Neural progenitor cell (in vitro differentiated cells): ENCODE measurements at regions not wholly inside any gene's neighbourhood (a gene's known extent, or its start where the extent isn't known, plus 50 kb on each side); places are given as distances from the start of the nearest gene placed in this dataset.

Experiments used
- DNase-seq: peaks from one replicate; pipeline ENCODE4 v3.0.0-alpha.2; 2016; ENCODE audit warnings: low spot score
- H2AFZ ChIP-seq: fragments of 200-600 bp; sonication (generic); replicated peaks from 2 replicates; pipeline ENCODE4 v1.6.1; 2016; ENCODE audit warnings: antibody characterized with exemption
- H3F3A ChIP-seq: fragments of 200-600 bp; sonication (generic); 2 replicates; pipeline ENCODE4 v1.6.1; 2016; ENCODE audit warnings: antibody characterized with exemption, low read depth
- H3K27ac ChIP-seq: fragments of 200-600 bp; sonication (generic); 2 replicates; pipeline ENCODE4 v1.5.1; 2016; ENCODE audit warnings: mild to moderate bottlenecking
- H3K27me3 ChIP-seq: fragments of 200-600 bp; sonication (generic); 2 replicates; pipeline ENCODE4 v1.6.1; 2016; ENCODE audit warnings: mild to moderate bottlenecking, moderate library complexity
- H3K36me3 ChIP-seq: fragments of 200-600 bp; sonication (generic); 2 replicates; pipeline ENCODE4 v1.5.1; 2016
- H3K4me1 ChIP-seq: fragments of 200-600 bp; sonication (generic); 2 replicates; pipeline ENCODE4 v1.6.1; 2016; ENCODE audit warnings: mixed run types
- H3K4me2 ChIP-seq: fragments of 200-600 bp; sonication (generic); 2 replicates; pipeline ENCODE4 v1.6.1; 2016
- H3K4me3 ChIP-seq: fragments of 200-600 bp; sonication (generic); 2 replicates; pipeline ENCODE4 v1.5.1; 2016
- H3K79me2 ChIP-seq: fragments of 200-600 bp; sonication (generic); 2 replicates; pipeline ENCODE4 v1.6.1; 2016; ENCODE audit warnings: low read depth
- H3K9ac ChIP-seq: fragments of 200-600 bp; sonication (generic); 2 replicates; pipeline ENCODE4 v1.6.1; 2016
- H3K9me3 ChIP-seq: fragments of 200-600 bp; sonication (generic); 2 replicates; pipeline ENCODE4 v1.5.1; 2016; ENCODE audit warnings: low read depth
- H4K20me1 ChIP-seq: fragments of 200-600 bp; sonication (generic); 2 replicates; pipeline ENCODE4 v1.6.1; 2016; ENCODE audit warnings: low read depth
- H3K27ac Mint-ChIP-seq: 3 replicates; pipeline ENCODE4 v1.8.0; 2021; ENCODE audit warnings: mixed read lengths
- H3K27me3 Mint-ChIP-seq: 2 replicates; pipeline ENCODE4 v1.8.0; 2022; ENCODE audit warnings: low read depth, mild to moderate bottlenecking, inconsistent platforms, moderate library complexity, mixed read lengths; ENCODE audit not compliant: insufficient read depth
- H3K36me3 Mint-ChIP-seq: 3 replicates; pipeline ENCODE4 v1.8.0; 2021; ENCODE audit warnings: mixed read lengths
- H3K4me1 Mint-ChIP-seq: 3 replicates; pipeline ENCODE4 v1.8.0; 2021; ENCODE audit warnings: mixed read lengths
- H3K4me3 Mint-ChIP-seq: 3 replicates; pipeline ENCODE4 v1.8.0; 2021; ENCODE audit warnings: mild to moderate bottlenecking, moderate library complexity, mixed read lengths
- H3K9me3 Mint-ChIP-seq: 3 replicates; pipeline ENCODE4 v1.8.0; 2020; ENCODE audit warnings: mixed read lengths
- CTCF ChIP-seq: fragments of 200-600 bp; sonication (generic); IDR thresholded peaks from 2 replicates; pipeline ENCODE4 v1.5.1; 2017; ENCODE audit warnings: antibody characterized with exemption, mild to moderate bottlenecking
- EZH2 ChIP-seq: fragments of 200-600 bp; sonication (generic); IDR thresholded peaks from 2 replicates; pipeline ENCODE4 v1.6.1; 2017; ENCODE audit warnings: antibody characterized with exemption, mild to moderate bottlenecking, moderate library complexity
- EZH2phosphoT487 ChIP-seq: fragments of 200-600 bp; sonication (generic); IDR thresholded peaks from 2 replicates; pipeline ENCODE4 v1.6.1; 2017; ENCODE audit warnings: antibody characterized with exemption

DNA sequence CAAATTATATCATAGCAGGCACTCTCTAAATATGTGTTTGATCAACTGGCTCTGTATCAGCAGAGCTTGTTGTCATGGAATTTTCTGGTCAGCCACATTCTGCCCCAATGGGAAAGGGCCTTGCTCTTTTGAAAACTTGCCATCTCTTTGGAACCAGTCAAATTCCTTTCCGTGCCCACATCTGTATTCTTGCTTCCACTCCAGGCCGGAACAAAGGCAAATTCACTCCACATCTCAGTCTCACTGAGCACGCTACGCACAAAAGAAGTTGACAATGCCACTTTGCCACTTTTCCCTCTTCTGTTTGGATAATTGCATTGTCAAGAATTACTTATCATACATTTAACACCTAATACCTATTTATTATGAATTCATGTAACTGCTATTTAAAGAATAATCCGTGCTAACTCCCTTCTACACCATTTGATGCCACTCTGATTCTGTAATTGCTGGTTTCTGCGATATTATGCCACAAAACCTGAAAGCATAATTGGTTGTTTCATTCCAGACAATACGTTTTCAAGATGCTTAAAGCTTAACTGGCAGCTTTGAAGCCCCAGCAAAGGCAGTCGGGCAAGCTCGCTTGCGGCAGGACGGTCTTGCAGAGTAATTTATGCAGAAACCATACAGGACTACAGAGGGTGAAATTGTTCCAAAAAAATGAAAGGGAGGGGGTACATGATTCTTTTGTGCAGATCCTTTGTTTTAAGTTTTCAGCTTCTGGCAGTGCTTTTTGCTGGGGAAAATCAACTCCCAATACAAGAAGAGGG lies 277.7 kb downstream of the MSX2 start:
- no peak overlapping the region for H3K27ac Mint-ChIP-seq
- H3K27me3 ChIP-seq, result no peaks in the 10 kb centered on the region
- no peak overlapping the region for H3K4me3 Mint-ChIP-seq
- H3K79me2 ChIP-seq, result no peaks in the 10 kb centered on the region
- H3K36me3 ChIP-seq, result no peaks in the 10 kb centered on the region
- no peak for DNase-seq
- H3K9me3 ChIP-seq, result no peaks in the 10 kb centered on the region
- TF ChIP-seq EZH2phosphoT487 (no peak), CTCF (no peak)
- peaks cover 15% of the 10 kb centered on the region for H3K4me1 Mint-ChIP-seq
- H3K9me3 Mint-ChIP-seq, result peaks cover 6% of the 10 kb centered on the region
- no peaks in the 10 kb centered on the region for H3F3A ChIP-seq
- no peak overlapping the region for H3K4me2 ChIP-seq
- H3K27ac ChIP-seq, result no peak overlapping the region
- H3K36me3 Mint-ChIP-seq, result no peaks in the 10 kb centered on the region
- no peak overlapping the region for H2AFZ ChIP-seq
- peaks cover 14% of the 10 kb centered on the region for H3K27me3 Mint-ChIP-seq
- H3K4me3 ChIP-seq, result no peak overlapping the region
- peaks cover 8% of the 10 kb centered on the region for H3K4me1 ChIP-seq
- no peaks in the 10 kb centered on the region for H4K20me1 ChIP-seq
- H3K9ac ChIP-seq, result no peak overlapping the region

- no peaks in the 10 kb centered on the region for H4K20me1 ChIP-seq
- no peaks in the 10 kb centered on the region for H3F3A ChIP-seq
- no peak overlapping the region for H3K4me3 Mint-ChIP-seq
- H3K9me3 Mint-ChIP-seq, result peaks cover 6% of the 10 kb centered on the region
- H3K4me1 Mint-ChIP-seq, result peaks cover 15% of the 10 kb centered on the region
- peaks cover 8% of the 10 kb centered on the region for H3K4me1 ChIP-seq
- no peaks in the 10 kb centered on the region for H3K27me3 ChIP-seq
- H3K36me3 Mint-ChIP-seq, result no peaks in the 10 kb centered on the region
- no peak overlapping the region for H3K4me3 ChIP-seq
- H3K36me3 ChIP-seq, result no peaks in the 10 kb centered on the region
- peaks cover 14% of the 10 kb centered on the region for H3K27me3 Mint-ChIP-seq
- no peaks in the 10 kb centered on the region for H3K79me2 ChIP-seq
- no peak for TF ChIP-seq CTCF
- TF ChIP-seq EZH2, result no peak
- no peak for TF ChIP-seq EZH2phosphoT487
- DNase-seq, result no peak
- no peaks in the 10 kb centered on the region for H3K9me3 ChIP-seq
- H2AFZ ChIP-seq, result no peak overlapping the region
- H3K9ac ChIP-seq, result no peak overlapping the region
- no peak overlapping the region for H3K4me2 ChIP-seq
- H3K27ac ChIP-seq, result no peak overlapping the region
- no peak overlapping the region for H3K27ac Mint-ChIP-seq
These were observed 276.9 kb downstream of the MSX2 start for GRCh38 chr5:175001311-175001710.

DNA sequence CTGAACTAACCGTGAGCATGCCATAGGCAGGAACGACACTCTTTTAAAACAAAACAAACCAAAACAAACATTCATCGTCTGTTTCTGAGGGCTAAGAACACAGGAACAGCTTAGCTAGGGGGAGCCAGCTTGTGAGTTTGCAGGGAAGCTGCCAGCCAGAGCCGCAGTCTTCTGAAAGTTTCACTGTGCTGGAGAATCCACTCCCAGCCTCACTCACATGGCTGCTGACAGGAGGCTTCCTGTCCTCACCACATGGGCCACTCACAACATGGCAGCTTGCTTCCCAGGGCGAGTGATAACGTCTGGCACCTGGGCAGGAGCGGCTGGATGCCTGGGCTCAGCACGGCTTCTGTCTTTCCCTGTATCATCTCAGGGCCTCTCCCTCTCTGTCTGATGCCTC lies 275.2 kb downstream of the MSX2 start:
- no peaks in the 10 kb centered on the region for H3K9me3 ChIP-seq
- no peak overlapping the region for H3K4me3 ChIP-seq
- no peak for DNase-seq
- H3K27me3 ChIP-seq, result peaks cover 11% of the 10 kb centered on the region
- H3K4me1 ChIP-seq, result peaks cover 8% of the 10 kb centered on the region
- no peaks in the 10 kb centered on the region for H3K36me3 Mint-ChIP-seq
- no peaks in the 10 kb centered on the region for H3F3A ChIP-seq
- H3K4me1 Mint-ChIP-seq, result peaks cover 15% of the 10 kb centered on the region
- H3K9ac ChIP-seq, result no peak overlapping the region
- peaks cover 6% of the 10 kb centered on the region for H3K9me3 Mint-ChIP-seq
- H3K27ac ChIP-seq, result no peak overlapping the region
- no peak overlapping the region for H3K4me3 Mint-ChIP-seq
- H3K27ac Mint-ChIP-seq, result peak overlapping the region; percentile 14
- H3K27me3 Mint-ChIP-seq, result peaks cover 7% of the 10 kb centered on the region
- H3K36me3 ChIP-seq, result no peaks in the 10 kb centered on the region
- TF ChIP-seq CTCF, result no peak
- no peak for TF ChIP-seq EZH2
- no peak for TF ChIP-seq EZH2phosphoT487
- no peaks in the 10 kb centered on the region for H4K20me1 ChIP-seq
- no peak overlapping the region for H3K4me2 ChIP-seq
- H2AFZ ChIP-seq, result peak overlapping the region; percentile 13
- no peaks in the 10 kb centered on the region for H3K79me2 ChIP-seq
